ENCODE measurements at regions not wholly inside any gene's neighbourhood (a gene's known extent, or its start where the extent isn't known, plus 50 kb on each side); places are given as distances from the start of the nearest gene placed in this dataset.

- H3K4me3 ChIP-seq = no peak overlapping the region
- FAIRE-seq = no peak
- 79 to 80% methylated on average over 2 of the region's 2 CpGs for WGBS, 2 donors
- no peak for ATAC-seq
- DNase-seq = no peak
- intact Hi-C loops (cut with DNase I) = no loop called here
- H3K36me3 ChIP-seq = no peaks in the 10 kb centered on the region
- H3K4me1 ChIP-seq = peaks cover 0 to 11% (median 5%) of the 10 kb centered on the region in 3 donors
- no peaks in the 10 kb centered on the region for H3K27me3 ChIP-seq
- no peaks in the 10 kb centered on the region for H3K9me3 ChIP-seq
- TF ChIP-seq CTCF (IDR thresholded peaks at IDR 0.05) = no peak
- H3K27ac ChIP-seq = no peak overlapping the region
Observed at GRCh38 chr14:66426451-66426850, 59.7 kb upstream of the CCDC196 start.

- H3K27me3 ChIP-seq = no peaks in the 10 kb centered on the region
- H3K36me3 ChIP-seq = no peaks in the 10 kb centered on the region
- no peak overlapping the region for H3K4me3 ChIP-seq
- H3K4me1 ChIP-seq = no peaks in the 10 kb centered on the region
- ATAC-seq (peak in 3 of 4 donors; percentile 24 to 52 (median 34)), FAIRE-seq (no peak), DNase-seq (no peak)
- intact Hi-C loops (cut with DNase I) = no loop called here
- no peak overlapping the region for H3K27ac ChIP-seq
- H3K9me3 ChIP-seq = no peaks in the 10 kb centered on the region
- 16 to 20% methylated on average over 1 of the region's 1 CpG for WGBS, 2 donors
- no peak for TF ChIP-seq CTCF (IDR thresholded peaks at IDR 0.05)
Observed at GRCh38 chr14:66432334-66432733, 53.8 kb upstream of the CCDC196 start.

GRCh38 chr14:66434464-66434863, 51.7 kb upstream of the CCDC196 start:
- Histone ChIP-seq H3K27ac (no peak overlapping the region), H3K9me3 (no peaks in the 10 kb centered on the region), H3K4me3 (no peak overlapping the region), H3K4me1 (no peaks in the 10 kb centered on the region), H3K27me3 (no peaks in the 10 kb centered on the region), H3K36me3 (no peaks in the 10 kb centered on the region)
- FAIRE-seq = no peak
- no peak for DNase-seq
- intact Hi-C loops (cut with DNase I) = no loop called here
- ATAC-seq = no peak
- WGBS, 2 donors = 82 to 94% methylated on average over 2 of the region's 2 CpGs
- TF ChIP-seq CTCF (IDR thresholded peaks at IDR 0.05) = no peak

GRCh38 chr14:66435683-66436082, 50.5 kb upstream of the CCDC196 start:
- DNase-seq = no peak

More at GRCh38 chr14:66435683-66436082, 50.5 kb upstream of the CCDC196 start:
- Histone ChIP-seq H3K9me3 (no peaks in the 10 kb centered on the region), H3K27me3 (no peaks in the 10 kb centered on the region), H3K36me3 (no peaks in the 10 kb centered on the region), H3K27ac (no peak overlapping the region), H3K4me3 (no peak overlapping the region), H3K4me1 (no peaks in the 10 kb centered on the region)
- ATAC-seq (no peak), FAIRE-seq (no peak)
- intact Hi-C loops (cut with DNase I) = no loop called here
- TF ChIP-seq CTCF (IDR thresholded peaks at IDR 0.05) = no peak
- 90 to 98% methylated on average over 1 of the region's 1 CpG for WGBS, 2 donors

Measured in pancreas (tissue), 10 donors.